HL-60 (cell line): ENCODE measurements at regions not wholly inside any gene's neighbourhood (a gene's known extent, or its start where the extent isn't known, plus 50 kb on each side); places are given as distances from the start of the nearest gene placed in this dataset.

Source experiments
- DNase-seq, 2 experiments: peaks; one replicate each; pipeline ENCODE4 v3.0.0-alpha.2; 2010 to 2020; ENCODE audit warnings: low read depth in 1 of 2, low spot score in 1 of 2
- H3K27ac ChIP-seq: fragments of 250-450 bp; sonication (Bioruptor Pico); replicated peaks from 2 replicates; pipeline ENCODE4 v1.5.1; 2020; ENCODE audit warnings: mild to moderate bottlenecking, moderate library complexity
- H3K27me3 ChIP-seq: fragments of 250-450 bp; sonication (Bioruptor Pico); 2 replicates; pipeline ENCODE4 v1.5.1; 2021; ENCODE audit warnings: mild to moderate bottlenecking, moderate library complexity; ENCODE audit not compliant: insufficient read depth, poor library complexity, severe bottlenecking
- H3K4me3 ChIP-seq: replicated peaks from 2 replicates; pipeline ENCODE4 v1.5.1; 2011; ENCODE audit warnings: mild to moderate bottlenecking, control low read depth, low read length; ENCODE audit not compliant: insufficient read depth
- CTCF ChIP-seq: IDR thresholded peaks from one replicate; pipeline ENCODE4 v1.5.1; 2011; ENCODE audit warnings: low read length, control low read depth, inconsistent platforms; ENCODE audit not compliant: insufficient read depth
- GABPA ChIP-seq: IDR thresholded peaks from 2 replicates; pipeline ENCODE4 v1.6.1; 2012; ENCODE audit warnings: low read depth
- POLR2AphosphoS5 ChIP-seq: IDR thresholded peaks from 2 replicates; pipeline ENCODE4 v1.6.1; 2012; ENCODE audit warnings: low read depth
- REST ChIP-seq: IDR thresholded peaks from 2 replicates; pipeline ENCODE4 v1.6.1; 2012; ENCODE audit warnings: low read depth; ENCODE audit not compliant: insufficient replicate concordance
- SPI1 ChIP-seq: IDR thresholded peaks from 2 replicates; pipeline ENCODE4 v1.6.1; 2012; ENCODE audit warnings: low read depth, mild to moderate bottlenecking, borderline replicate concordance

GRCh38 chr1:101316799-101317198 is 80.0 kb downstream of the S1PR1 start:
- no peak overlapping the region for H3K4me3 ChIP-seq
- H3K27me3 ChIP-seq = no peaks in the 10 kb centered on the region
- no peak for DNase-seq
- H3K27ac ChIP-seq = no peak overlapping the region
- TF ChIP-seq CTCF (no peak), POLR2AphosphoS5 (no peak), SPI1 (no peak), GABPA (no peak), REST (no peak)

- H3K27ac ChIP-seq = no peak overlapping the region
- no peak overlapping the region for H3K4me3 ChIP-seq
- H3K27me3 ChIP-seq = no peaks in the 10 kb centered on the region
- DNase-seq = no peak
- TF ChIP-seq POLR2AphosphoS5 (no peak), CTCF (no peak), REST (no peak), SPI1 (no peak), GABPA (no peak)
These were observed 80.8 kb downstream of the S1PR1 start for GRCh38 chr1:101317590-101317989.

- TF ChIP-seq CTCF (no peak), POLR2AphosphoS5 (no peak), REST (no peak), GABPA (no peak), SPI1 (no peak)
- H3K27ac ChIP-seq = no peak overlapping the region
- H3K27me3 ChIP-seq = no peaks in the 10 kb centered on the region
- DNase-seq = no peak
- H3K4me3 ChIP-seq = no peak overlapping the region
These were observed 86.7 kb downstream of the S1PR1 start for GRCh38 chr1:101323535-101323934.
